ENCODE measurements at regions not wholly inside any gene's neighbourhood (a gene's known extent, or its start where the extent isn't known, plus 50 kb on each side); places are given as distances from the start of the nearest gene placed in this dataset.

- TF ChIP-seq, protein P1, sequence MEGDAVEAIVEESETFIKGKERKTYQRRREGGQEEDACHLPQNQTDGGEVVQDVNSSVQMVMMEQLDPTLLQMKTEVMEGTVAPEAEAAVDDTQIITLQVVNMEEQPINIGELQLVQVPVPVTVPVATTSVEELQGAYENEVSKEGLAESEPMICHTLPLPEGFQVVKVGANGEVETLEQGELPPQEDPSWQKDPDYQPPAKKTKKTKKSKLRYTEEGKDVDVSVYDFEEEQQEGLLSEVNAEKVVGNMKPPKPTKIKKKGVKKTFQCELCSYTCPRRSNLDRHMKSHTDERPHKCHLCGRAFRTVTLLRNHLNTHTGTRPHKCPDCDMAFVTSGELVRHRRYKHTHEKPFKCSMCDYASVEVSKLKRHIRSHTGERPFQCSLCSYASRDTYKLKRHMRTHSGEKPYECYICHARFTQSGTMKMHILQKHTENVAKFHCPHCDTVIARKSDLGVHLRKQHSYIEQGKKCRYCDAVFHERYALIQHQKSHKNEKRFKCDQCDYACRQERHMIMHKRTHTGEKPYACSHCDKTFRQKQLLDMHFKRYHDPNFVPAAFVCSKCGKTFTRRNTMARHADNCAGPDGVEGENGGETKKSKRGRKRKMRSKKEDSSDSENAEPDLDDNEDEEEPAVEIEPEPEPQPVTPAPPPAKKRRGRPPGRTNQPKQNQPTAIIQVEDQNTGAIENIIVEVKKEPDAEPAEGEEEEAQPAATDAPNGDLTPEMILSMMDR (IDR thresholded peaks at IDR 0.05): no peak
- TF ChIP-seq POLR2A (IDR thresholded peaks at IDR 0.05): no peak
Measured at GRCh38 chr11:100555931-100556330, 131.2 kb upstream of the ARHGAP42 start.
